PC-9 (cell line): ENCODE measurements at regions not wholly inside any gene's neighbourhood (a gene's known extent, or its start where the extent isn't known, plus 50 kb on each side); places are given as distances from the start of the nearest gene placed in this dataset.
"Not testable (repeated sequence)": the region's sequence is repeated elsewhere in the genome, so short reads cannot be mapped to it uniquely, and the experiment has no call there.

ENCODE experiments used
- BruUV-seq: library from RNA; stranded (reverse); fragments of 400-500 nt; replicated peaks from 2 replicates; lab custom pipeline; 2021; lab: Mats Ljungman, UMichigan
- CTCF ChIA-PET: fragments of 300-600 bp; sonication (Branson Sonifier 250); formaldehyde crosslinking; loops from one replicate; lab custom pipeline; 2022; ENCODE audit warnings: antibody characterized with exemption; lab: Charles Lee
- POLR2A ChIA-PET: fragments of 300-600 bp; sonication (Branson Sonifier 250); formaldehyde crosslinking; loops from one replicate; lab custom pipeline; 2022; ENCODE audit warnings: antibody characterized with exemption; ENCODE audit not compliant: unreplicated experiment; lab: Charles Lee
- DNase-seq, 2 experiments: peaks; one replicate each; pipeline versions ENCODE4 v3.0.0 to v3.0.0-alpha.2; 2015 to 2022; ENCODE audit warnings: mixed read lengths in 1 of 2
- H2AFZ ChIP-seq: fragments of 200-600 bp; sonication (generic); 2 replicates; pipeline ENCODE4 v1.8.1; 2017; ENCODE audit warnings: antibody characterized with exemption
- H3F3A ChIP-seq: fragments of 200-600 bp; sonication (generic); 2 replicates; pipeline ENCODE4 v1.8.1; 2017; ENCODE audit warnings: antibody characterized with exemption, mild to moderate bottlenecking, low read depth; ENCODE audit not compliant: insufficient read depth
- H3K27ac ChIP-seq: fragments of 200-600 bp; sonication (generic); 2 replicates; pipeline ENCODE4 v1.6.1; 2016; ENCODE audit warnings: mixed run types
- H3K27me3 ChIP-seq: fragments of 200-600 bp; sonication (generic); 2 replicates; pipeline ENCODE4 v1.6.1; 2016; ENCODE audit warnings: low read depth, mixed run types; ENCODE audit not compliant: insufficient read depth
- H3K36me3 ChIP-seq: fragments of 200-600 bp; sonication (generic); 2 replicates; pipeline ENCODE4 v1.6.1; 2016; ENCODE audit warnings: low read depth, mixed run types
- H3K4me1 ChIP-seq: fragments of 200-600 bp; sonication (generic); replicated peaks from 2 replicates; pipeline ENCODE4 v1.6.1; 2016; ENCODE audit warnings: mixed run types; ENCODE audit not compliant: insufficient read depth
- H3K4me2 ChIP-seq: fragments of 200-600 bp; sonication (generic); 2 replicates; pipeline ENCODE4 v1.6.1; 2017; ENCODE audit warnings: mixed run types
- H3K4me3 ChIP-seq: fragments of 200-600 bp; sonication (generic); 2 replicates; pipeline ENCODE4 v1.6.1; 2016; ENCODE audit warnings: mixed run types
- H3K79me2 ChIP-seq: fragments of 200-600 bp; sonication (generic); 2 replicates; pipeline ENCODE4 v1.6.1; 2017; ENCODE audit warnings: low read depth, mixed run types
- H3K9me2 ChIP-seq: fragments of 200-600 bp; sonication (generic); 2 replicates; pipeline ENCODE4 v1.8.1; 2017; ENCODE audit warnings: mild to moderate bottlenecking; ENCODE audit not compliant: insufficient read depth
- H3K9me3 ChIP-seq: fragments of 200-600 bp; sonication (generic); 2 replicates; pipeline ENCODE4 v1.8.1; 2016; ENCODE audit warnings: low read depth; ENCODE audit not compliant: insufficient read depth
- H4K20me1 ChIP-seq: fragments of 200-600 bp; sonication (generic); 2 replicates; pipeline ENCODE4 v1.8.1; 2017; ENCODE audit not compliant: insufficient read depth
- EZH2 ChIP-seq: fragments of 200-600 bp; sonication (generic); IDR thresholded peaks from 2 replicates; pipeline ENCODE4 v1.8.0; 2017; ENCODE audit warnings: antibody characterized with exemption, low read depth
- intact Hi-C: fragments of 100-400 bp; cut with micrococcal nuclease; formaldehyde crosslinking; loops from one replicate; pipeline ENCODE4 v1.10.0; 2022; ENCODE audit not compliant: unreplicated experiment
- TF ChIP-seq, protein P1 (sequence below): fragments of 200-600 bp; sonication (generic); conservative IDR thresholded peaks from 2 replicates; pipeline ENCODE4 v1.6.1; 2017; ENCODE audit warnings: mixed run types, antibody characterized with exemption, mild to moderate bottlenecking, moderate library complexity

DNA sequence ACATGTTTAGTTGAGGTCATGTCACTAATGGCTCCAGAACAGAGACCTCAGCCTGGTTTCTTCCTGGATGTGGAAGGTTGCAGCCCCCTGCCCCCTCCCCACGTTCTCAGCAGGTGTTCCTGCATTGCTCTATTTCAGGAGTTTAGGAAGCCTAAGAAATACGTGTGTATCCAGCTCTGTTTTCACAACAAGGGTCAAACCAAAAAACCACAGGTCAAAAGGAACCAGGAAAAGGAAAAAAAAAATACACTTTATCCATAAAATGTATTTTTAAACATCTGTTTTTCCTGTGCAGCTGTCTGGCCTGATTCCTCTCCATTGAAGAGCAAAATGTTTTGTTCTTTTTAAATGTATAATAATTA is 107.9 kb upstream of the PLEKHG1 start:
- Histone ChIP-seq H3K79me2 (no peaks in the 10 kb centered on the region), H3F3A (peaks cover 46% of the 10 kb centered on the region), H3K9me3 (no peaks in the 10 kb centered on the region), H3K27me3 (no peaks in the 10 kb centered on the region), H3K4me3 (peak overlapping the region; percentile 45; the same call in 1 of the 2 replicates), H4K20me1 (no peaks in the 10 kb centered on the region), H2AFZ (no peak overlapping the region), H3K4me1 (peaks cover 50% of the 10 kb centered on the region), H3K4me2 (peak overlapping the region; percentile 81), H3K9me2 (no peaks in the 10 kb centered on the region), H3K36me3 (no peaks in the 10 kb centered on the region), H3K27ac (peak overlapping the region; percentile 98)
- DNase-seq = peak in 1 of 2 experiments; percentile 46
- intact Hi-C loops = loop anchor here (2.0 to 10.0 kb wide), 4 partner anchors 73 to 323 kb away; partner anchors contain the start of gene PLEKHG1
- ChIA-PET CTCF (no interaction called here), POLR2A (interaction anchor here (0.7 kb wide), 2 partner anchors 158 to 637 kb away, joined by 5 to 8 read pairs; no protein-coding TSS in a partner anchor)
- TF ChIP-seq EZH2 = no peak
- TF ChIP-seq, protein P1, sequence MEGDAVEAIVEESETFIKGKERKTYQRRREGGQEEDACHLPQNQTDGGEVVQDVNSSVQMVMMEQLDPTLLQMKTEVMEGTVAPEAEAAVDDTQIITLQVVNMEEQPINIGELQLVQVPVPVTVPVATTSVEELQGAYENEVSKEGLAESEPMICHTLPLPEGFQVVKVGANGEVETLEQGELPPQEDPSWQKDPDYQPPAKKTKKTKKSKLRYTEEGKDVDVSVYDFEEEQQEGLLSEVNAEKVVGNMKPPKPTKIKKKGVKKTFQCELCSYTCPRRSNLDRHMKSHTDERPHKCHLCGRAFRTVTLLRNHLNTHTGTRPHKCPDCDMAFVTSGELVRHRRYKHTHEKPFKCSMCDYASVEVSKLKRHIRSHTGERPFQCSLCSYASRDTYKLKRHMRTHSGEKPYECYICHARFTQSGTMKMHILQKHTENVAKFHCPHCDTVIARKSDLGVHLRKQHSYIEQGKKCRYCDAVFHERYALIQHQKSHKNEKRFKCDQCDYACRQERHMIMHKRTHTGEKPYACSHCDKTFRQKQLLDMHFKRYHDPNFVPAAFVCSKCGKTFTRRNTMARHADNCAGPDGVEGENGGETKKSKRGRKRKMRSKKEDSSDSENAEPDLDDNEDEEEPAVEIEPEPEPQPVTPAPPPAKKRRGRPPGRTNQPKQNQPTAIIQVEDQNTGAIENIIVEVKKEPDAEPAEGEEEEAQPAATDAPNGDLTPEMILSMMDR = no peak
- BruUV-seq = TSS peak; percentile 82

DNA sequence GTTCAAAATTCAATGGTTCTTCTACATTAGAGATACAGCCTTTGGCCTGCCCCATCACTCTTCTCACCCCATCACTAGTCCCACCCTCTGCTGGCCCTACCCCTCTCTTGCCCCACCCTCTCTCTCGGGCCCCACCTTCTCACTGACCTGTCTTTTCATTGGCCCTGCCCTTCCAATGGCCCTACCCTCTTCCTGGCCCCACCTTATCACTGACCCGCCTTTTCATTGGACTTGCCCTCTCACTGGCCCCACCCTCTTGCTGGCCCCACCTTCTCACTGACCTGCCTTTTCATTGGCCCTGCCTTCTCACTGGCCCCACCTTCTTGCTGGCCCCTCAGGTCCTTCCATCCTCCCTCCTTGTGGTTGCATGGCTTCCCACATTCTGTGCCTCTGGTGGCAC is 107.2 kb upstream of the PLEKHG1 start:
- Histone ChIP-seq H3F3A (peaks cover 46% of the 10 kb centered on the region), H3K36me3 (no peaks in the 10 kb centered on the region), H3K4me1 (peaks cover 50% of the 10 kb centered on the region), H3K27me3 (no peaks in the 10 kb centered on the region), H4K20me1 (no peaks in the 10 kb centered on the region), H3K27ac (peak overlapping the region; percentile 98), H3K79me2 (no peaks in the 10 kb centered on the region), H3K9me3 (no peaks in the 10 kb centered on the region), H3K4me3 (peak overlapping the region; percentile 38; the same call in 1 of the 2 replicates), H3K4me2 (peak overlapping the region; percentile 81), H3K9me2 (no peaks in the 10 kb centered on the region), H2AFZ (peak overlapping the region; percentile 66)
- intact Hi-C loops = loop anchor here (2.0 to 10.0 kb wide), 4 partner anchors 74 to 322 kb away; partner anchors contain the start of gene PLEKHG1
- BruUV-seq = no TSS peak
- ChIA-PET CTCF (no interaction called here), POLR2A (no interaction called here)
- TF ChIP-seq EZH2 = no peak
- DNase-seq = peak; percentile 79 to 82

DNA sequence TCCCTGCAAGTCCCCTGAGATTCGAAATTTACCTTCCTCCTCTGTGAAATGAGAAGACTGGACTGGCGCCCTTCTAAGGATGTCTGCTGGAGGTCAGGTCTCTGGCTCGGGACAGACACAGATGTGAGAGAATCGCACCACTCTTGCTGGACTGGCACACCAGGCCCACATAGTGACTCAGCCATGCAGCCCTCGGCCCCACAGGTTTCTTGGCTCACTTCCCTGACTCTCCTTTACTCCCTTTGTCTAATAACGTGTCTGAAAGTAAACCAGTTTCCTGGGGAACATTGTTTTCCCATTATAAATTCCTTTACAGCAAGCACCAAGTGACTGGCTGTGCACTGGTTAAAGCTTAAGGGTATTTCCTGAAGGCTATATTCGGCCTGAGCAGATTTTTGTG is 106.7 kb upstream of the PLEKHG1 start:
- ChIA-PET POLR2A (no interaction called here), CTCF (no interaction called here)
- H3K4me1 ChIP-seq = peaks cover 50% of the 10 kb centered on the region
- H3K4me3 ChIP-seq = peak overlapping the region; percentile 30; the same call in 1 of the 2 replicates
- peak overlapping the region; percentile 98 for H3K27ac ChIP-seq
- no peaks in the 10 kb centered on the region for H4K20me1 ChIP-seq
- intact Hi-C loops = loop anchor here (2.0 to 10.0 kb wide), 4 partner anchors 74 to 322 kb away; partner anchors contain the start of gene PLEKHG1
- H3K79me2 ChIP-seq = no peaks in the 10 kb centered on the region
- H3K9me3 ChIP-seq = no peaks in the 10 kb centered on the region
- no peaks in the 10 kb centered on the region for H3K36me3 ChIP-seq
- peaks cover 46% of the 10 kb centered on the region for H3F3A ChIP-seq
- H2AFZ ChIP-seq = peak overlapping the region; percentile 66
- no peaks in the 10 kb centered on the region for H3K9me2 ChIP-seq
- H3K27me3 ChIP-seq = no peaks in the 10 kb centered on the region
- TF ChIP-seq, protein P1 = no peak
- TF ChIP-seq EZH2 = no peak
- DNase-seq = peak; percentile 70 to 86
- TSS peak; percentile 52 for BruUV-seq
- H3K4me2 ChIP-seq = peak overlapping the region; percentile 81

DNA sequence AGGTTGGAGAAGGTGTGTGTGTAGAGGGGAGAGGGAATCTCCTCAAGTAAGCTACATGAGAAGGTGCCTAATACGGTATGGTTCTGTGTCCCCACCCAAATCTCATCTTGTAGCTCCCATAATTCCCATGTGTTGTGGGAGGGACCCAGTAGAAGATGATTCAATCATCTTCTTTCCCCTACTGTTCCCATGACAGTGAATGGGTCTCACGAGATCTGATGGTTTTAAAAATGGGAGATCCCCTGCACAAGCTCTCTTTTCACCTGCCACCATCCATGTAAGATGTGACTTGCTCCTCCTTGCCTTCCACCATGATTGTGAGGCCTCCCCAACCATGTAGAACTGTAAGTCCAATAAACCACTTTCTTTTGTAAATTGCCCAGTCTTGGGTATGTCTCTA is 106.1 kb upstream of the PLEKHG1 start:
- POLR2A ChIA-PET = interaction anchor here (0.6 kb wide), 1 partner anchor 41 kb away, joined by 5 read pairs; no protein-coding TSS in a partner anchor
- Histone ChIP-seq H3K4me2 (peak overlapping the region; percentile 81), H3K4me1 (peaks cover 49% of the 10 kb centered on the region), H3K27ac (peak overlapping the region; percentile 98), H2AFZ (peak overlapping the region; percentile 66; the same call in 1 of the 2 replicates), H3K4me3 (peak overlapping the region; percentile 30; the same call in 1 of the 2 replicates), H3F3A (peaks cover 46% of the 10 kb centered on the region)
- H3K79me2 ChIP-seq, H4K20me1 ChIP-seq, H3K36me3 ChIP-seq, CTCF ChIA-PET, H3K9me2 ChIP-seq, H3K27me3 ChIP-seq, BruUV-seq, H3K9me3 ChIP-seq, DNase-seq: not testable (repeated sequence)
- intact Hi-C loops = loop anchor here (2.0 to 10.0 kb wide), 4 partner anchors 75 to 321 kb away; partner anchors contain the start of gene PLEKHG1
